Astrocyte (in vitro differentiated cells and primary cell): ENCODE measurements at regions not wholly inside any gene's neighbourhood (a gene's known extent, or its start where the extent isn't known, plus 50 kb on each side); places are given as distances from the start of the nearest gene placed in this dataset.

Source experiments
- DNase-seq: peaks from one replicate; pipeline ENCODE4 v3.0.0-alpha.2; 2010; ENCODE audit warnings: low read depth
- FAIRE-seq: peaks from 2 replicates; lab custom pipeline; 2011; peaks lifted over from hg19 to GRCh38; lab: Jason Lieb, UNC
- H2AFZ ChIP-seq: 2 replicates; pipeline ENCODE4 v1.6.0; 2012; ENCODE audit warnings: low read depth, low read length, inconsistent platforms
- H3K27ac ChIP-seq: 2 replicates; pipeline ENCODE4 v1.5.1; 2011; ENCODE audit warnings: low read depth, low read length, inconsistent platforms
- H3K27me3 ChIP-seq: 2 replicates; pipeline ENCODE4 v1.6.0; 2011; ENCODE audit warnings: low read length, inconsistent platforms; ENCODE audit not compliant: insufficient read depth
- H3K36me3 ChIP-seq: 2 replicates; pipeline ENCODE4 v1.5.1; 2011; ENCODE audit warnings: low read length, inconsistent platforms; ENCODE audit not compliant: insufficient read depth
- H3K4me1 ChIP-seq: 2 replicates; pipeline ENCODE4 v1.5.1; 2011; ENCODE audit warnings: low read length, inconsistent platforms; ENCODE audit not compliant: insufficient read depth
- H3K4me2 ChIP-seq: 2 replicates; pipeline ENCODE4 v1.6.0; 2012; ENCODE audit warnings: low read length, inconsistent platforms
- H3K4me3 ChIP-seq: 2 replicates; pipeline ENCODE4 v1.5.1; 2011; ENCODE audit warnings: low read depth, mild to moderate bottlenecking, low read length, inconsistent platforms; ENCODE audit not compliant: insufficient read depth
- H3K79me2 ChIP-seq: 2 replicates; pipeline ENCODE4 v1.6.0; 2012; ENCODE audit warnings: mild to moderate bottlenecking, low read length, inconsistent platforms; ENCODE audit not compliant: insufficient read depth
- H3K9ac ChIP-seq: 2 replicates; pipeline ENCODE4 v1.6.0; 2012; ENCODE audit warnings: mild to moderate bottlenecking, low read length, inconsistent platforms
- H3K9me3 ChIP-seq: 2 replicates; pipeline ENCODE4 v1.5.1; 2012; ENCODE audit warnings: low read depth, mild to moderate bottlenecking, low read length, inconsistent platforms; ENCODE audit not compliant: insufficient read depth
- H4K20me1 ChIP-seq: 2 replicates; pipeline ENCODE4 v1.6.0; 2012; ENCODE audit warnings: low read length, inconsistent platforms; ENCODE audit not compliant: insufficient read depth
- H3K27ac Mint-ChIP-seq: one replicate; pipeline ENCODE4 v1.8.0; 2021; ENCODE audit warnings: mild to moderate bottlenecking, mixed read lengths; ENCODE audit not compliant: unreplicated experiment
- H3K27me3 Mint-ChIP-seq: one replicate; pipeline ENCODE4 v1.8.0; 2021; ENCODE audit warnings: low read depth, mixed read lengths; ENCODE audit not compliant: unreplicated experiment
- H3K36me3 Mint-ChIP-seq: one replicate; pipeline ENCODE4 v1.8.0; 2021; ENCODE audit warnings: low read depth, mixed read lengths; ENCODE audit not compliant: unreplicated experiment
- H3K4me1 Mint-ChIP-seq: one replicate; pipeline ENCODE4 v1.8.0; 2021; ENCODE audit warnings: low read depth, mixed read lengths; ENCODE audit not compliant: unreplicated experiment
- H3K4me3 Mint-ChIP-seq: one replicate; pipeline ENCODE4 v1.8.0; 2021; ENCODE audit warnings: mild to moderate bottlenecking, moderate library complexity, mixed read lengths; ENCODE audit not compliant: unreplicated experiment
- H3K9me3 Mint-ChIP-seq: one replicate; pipeline ENCODE4 v1.8.0; 2021; ENCODE audit warnings: mild to moderate bottlenecking, mixed read lengths; ENCODE audit not compliant: unreplicated experiment
- EZH2 ChIP-seq: IDR thresholded peaks from 2 replicates; pipeline ENCODE4 v1.6.1; 2012; ENCODE audit warnings: mild to moderate bottlenecking, low read length, inconsistent platforms; ENCODE audit not compliant: insufficient read depth
- TF ChIP-seq, protein P1 (sequence below): IDR thresholded peaks from 2 replicates; pipeline ENCODE4 v1.5.1; 2011; ENCODE audit warnings: low read depth, mild to moderate bottlenecking, inconsistent platforms, low read length, moderate library complexity; ENCODE audit not compliant: insufficient read depth

DNA sequence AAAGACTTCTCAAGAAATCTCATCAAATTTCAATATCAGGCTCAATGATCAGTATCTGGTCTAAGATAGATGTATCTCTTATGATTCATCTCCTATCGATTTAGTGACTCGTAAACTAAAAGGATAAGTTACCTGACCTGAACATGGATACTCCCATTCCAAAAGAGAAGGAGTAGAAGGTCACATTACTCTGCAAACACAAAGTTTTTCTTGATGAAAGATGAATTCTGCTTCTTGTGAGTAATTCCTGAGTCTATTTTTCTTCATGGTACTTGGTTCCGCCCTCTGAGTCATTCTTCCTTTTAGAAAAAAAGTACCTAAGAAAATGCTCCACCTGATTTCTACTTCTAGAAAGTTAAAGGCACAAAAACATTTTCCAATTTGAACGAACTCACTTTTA lies 223.1 kb upstream of the SLIT2 start:
- peak; percentile 59 for DNase-seq
- H3K4me3 Mint-ChIP-seq = no peak overlapping the region

GRCh38 chr4:20026456-20026855 lies 225.2 kb upstream of the SLIT2 start:
- peaks cover 2% of the 10 kb centered on the region for H3K4me1 ChIP-seq
- H3K9me3 ChIP-seq = no peaks in the 10 kb centered on the region
- Mint-ChIP-seq H3K9me3 (no peaks in the 10 kb centered on the region), H3K27me3 (no peaks in the 10 kb centered on the region), H3K4me1 (peaks cover 4% of the 10 kb centered on the region), H3K36me3 (no peaks in the 10 kb centered on the region), H3K4me3 (no peak overlapping the region), H3K27ac (no peak overlapping the region)
- FAIRE-seq = no peak
- no peak overlapping the region for H3K4me2 ChIP-seq
- TF ChIP-seq EZH2 = no peak
- TF ChIP-seq, protein P1, sequence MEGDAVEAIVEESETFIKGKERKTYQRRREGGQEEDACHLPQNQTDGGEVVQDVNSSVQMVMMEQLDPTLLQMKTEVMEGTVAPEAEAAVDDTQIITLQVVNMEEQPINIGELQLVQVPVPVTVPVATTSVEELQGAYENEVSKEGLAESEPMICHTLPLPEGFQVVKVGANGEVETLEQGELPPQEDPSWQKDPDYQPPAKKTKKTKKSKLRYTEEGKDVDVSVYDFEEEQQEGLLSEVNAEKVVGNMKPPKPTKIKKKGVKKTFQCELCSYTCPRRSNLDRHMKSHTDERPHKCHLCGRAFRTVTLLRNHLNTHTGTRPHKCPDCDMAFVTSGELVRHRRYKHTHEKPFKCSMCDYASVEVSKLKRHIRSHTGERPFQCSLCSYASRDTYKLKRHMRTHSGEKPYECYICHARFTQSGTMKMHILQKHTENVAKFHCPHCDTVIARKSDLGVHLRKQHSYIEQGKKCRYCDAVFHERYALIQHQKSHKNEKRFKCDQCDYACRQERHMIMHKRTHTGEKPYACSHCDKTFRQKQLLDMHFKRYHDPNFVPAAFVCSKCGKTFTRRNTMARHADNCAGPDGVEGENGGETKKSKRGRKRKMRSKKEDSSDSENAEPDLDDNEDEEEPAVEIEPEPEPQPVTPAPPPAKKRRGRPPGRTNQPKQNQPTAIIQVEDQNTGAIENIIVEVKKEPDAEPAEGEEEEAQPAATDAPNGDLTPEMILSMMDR = no peak
- no peaks in the 10 kb centered on the region for H3K36me3 ChIP-seq
- no peaks in the 10 kb centered on the region for H4K20me1 ChIP-seq
- no peak overlapping the region for H3K27ac ChIP-seq
- no peak overlapping the region for H3K4me3 ChIP-seq
- H3K79me2 ChIP-seq = no peaks in the 10 kb centered on the region
- H2AFZ ChIP-seq = no peak overlapping the region
- H3K9ac ChIP-seq = no peak overlapping the region
- no peaks in the 10 kb centered on the region for H3K27me3 ChIP-seq
- peak; percentile 84 for DNase-seq

More for the DNA sequence above, 223.1 kb upstream of the SLIT2 start:
- Histone ChIP-seq H3K4me2 (peak overlapping the region; percentile 12), H3K4me1 (peaks cover 2% of the 10 kb centered on the region), H3K9ac (no peak overlapping the region), H3K27ac (no peak overlapping the region), H3K79me2 (no peaks in the 10 kb centered on the region), H3K4me3 (no peak overlapping the region), H2AFZ (no peak overlapping the region), H4K20me1 (no peaks in the 10 kb centered on the region), H3K36me3 (no peaks in the 10 kb centered on the region), H3K9me3 (no peaks in the 10 kb centered on the region), H3K27me3 (no peaks in the 10 kb centered on the region)
- FAIRE-seq = peak; percentile 66
- no peak overlapping the region for H3K27ac Mint-ChIP-seq
- no peaks in the 10 kb centered on the region for H3K9me3 Mint-ChIP-seq
- H3K36me3 Mint-ChIP-seq = no peaks in the 10 kb centered on the region
- no peaks in the 10 kb centered on the region for H3K27me3 Mint-ChIP-seq
- H3K4me1 Mint-ChIP-seq = peaks cover 4% of the 10 kb centered on the region
- no peak for TF ChIP-seq EZH2
- TF ChIP-seq, protein P1 = no peak

GRCh38 chr4:20022471-20022870 lies 229.2 kb upstream of the SLIT2 start:
- no peaks in the 10 kb centered on the region for H3K9me3 ChIP-seq

More at GRCh38 chr4:20022471-20022870, 229.2 kb upstream of the SLIT2 start:
- FAIRE-seq = no peak
- Histone ChIP-seq H3K4me1 (no peaks in the 10 kb centered on the region), H3K9ac (no peak overlapping the region), H4K20me1 (no peaks in the 10 kb centered on the region), H3K4me2 (no peak overlapping the region), H3K4me3 (no peak overlapping the region), H3K36me3 (no peaks in the 10 kb centered on the region), H3K79me2 (no peaks in the 10 kb centered on the region), H3K27ac (no peak overlapping the region), H2AFZ (no peak overlapping the region), H3K27me3 (no peaks in the 10 kb centered on the region)
- H3K36me3 Mint-ChIP-seq = no peaks in the 10 kb centered on the region
- no peak overlapping the region for H3K4me3 Mint-ChIP-seq
- no peaks in the 10 kb centered on the region for H3K27me3 Mint-ChIP-seq
- no peak for TF ChIP-seq EZH2
- no peaks in the 10 kb centered on the region for H3K9me3 Mint-ChIP-seq
- peaks cover 1% of the 10 kb centered on the region for H3K4me1 Mint-ChIP-seq
- DNase-seq = no peak
- H3K27ac Mint-ChIP-seq = no peak overlapping the region
